ENCODE measurements at regions not wholly inside any gene's neighbourhood (a gene's known extent, or its start where the extent isn't known, plus 50 kb on each side); places are given as distances from the start of the nearest gene placed in this dataset.
"Not testable (repeated sequence)": the region's sequence is repeated elsewhere in the genome, so short reads cannot be mapped to it uniquely, and the experiment has no call there.

DNA sequence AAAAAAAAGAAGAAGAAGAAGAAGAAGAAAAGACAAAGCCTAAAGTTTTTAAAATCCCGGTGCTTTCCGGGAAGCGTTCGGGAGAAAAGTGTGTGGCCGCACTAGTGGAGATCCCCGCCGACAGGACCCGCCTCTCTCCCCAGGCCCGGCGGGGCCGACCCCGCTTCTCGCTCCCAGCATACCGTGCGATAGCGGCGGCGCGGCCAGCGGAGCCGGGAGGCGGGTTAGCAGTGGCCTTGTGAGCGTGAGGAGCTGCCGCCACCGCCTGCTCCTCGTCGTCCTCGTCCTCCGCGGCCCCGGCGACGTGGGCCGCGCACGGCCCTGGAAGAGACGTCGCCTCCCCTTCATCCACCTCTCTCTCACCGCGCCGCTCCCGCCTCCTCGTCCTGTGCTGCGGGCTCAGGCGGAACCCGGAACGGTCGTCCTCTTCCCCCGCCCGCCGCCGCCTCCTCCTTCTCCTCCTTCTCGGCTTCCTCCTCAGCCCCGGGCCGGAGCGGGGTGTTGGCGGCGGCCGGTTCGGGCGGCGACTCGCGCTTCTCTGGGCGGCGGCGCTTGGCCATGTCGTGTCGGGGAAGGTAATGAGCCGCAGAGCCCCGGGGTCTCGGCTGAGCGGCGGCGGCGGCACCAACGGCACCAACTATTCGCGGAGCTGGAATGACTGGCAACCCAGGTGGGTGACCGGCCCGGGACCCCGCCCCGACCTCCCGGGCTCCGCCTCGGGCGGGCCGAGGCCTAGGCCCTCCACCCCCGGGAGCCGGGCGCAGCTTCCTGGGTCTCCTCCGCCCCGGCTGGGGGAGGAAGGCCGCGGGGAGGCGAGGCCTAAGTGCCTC lies 62.6 kb upstream of the CDR2 start:
- DNase-seq = peak; percentile 88

DNA sequence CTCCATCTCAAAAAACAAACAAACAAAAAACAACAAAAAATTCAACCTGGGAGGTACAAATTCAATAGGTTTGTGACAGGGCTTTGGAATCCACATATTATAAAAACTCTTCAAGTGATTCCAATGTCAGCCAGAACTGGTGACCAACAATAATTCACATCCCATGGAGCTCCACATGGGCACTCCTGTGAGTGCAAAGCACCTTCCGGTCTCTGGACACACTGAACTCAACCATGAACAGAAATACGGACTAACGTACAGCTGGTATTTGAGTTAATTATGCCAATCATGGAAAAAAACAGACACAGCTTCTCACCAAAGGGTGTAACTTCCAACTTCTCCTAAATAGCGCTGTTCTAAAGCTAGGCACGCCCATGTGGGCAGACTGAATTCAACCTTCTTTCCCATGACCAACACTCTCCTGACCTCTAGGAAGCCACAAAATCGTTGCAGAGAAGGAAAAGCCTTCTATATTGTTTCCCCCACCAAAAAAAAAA lies 62.0 kb upstream of the CDR2 start:
- not testable (repeated sequence) for DNase-seq

DNA sequence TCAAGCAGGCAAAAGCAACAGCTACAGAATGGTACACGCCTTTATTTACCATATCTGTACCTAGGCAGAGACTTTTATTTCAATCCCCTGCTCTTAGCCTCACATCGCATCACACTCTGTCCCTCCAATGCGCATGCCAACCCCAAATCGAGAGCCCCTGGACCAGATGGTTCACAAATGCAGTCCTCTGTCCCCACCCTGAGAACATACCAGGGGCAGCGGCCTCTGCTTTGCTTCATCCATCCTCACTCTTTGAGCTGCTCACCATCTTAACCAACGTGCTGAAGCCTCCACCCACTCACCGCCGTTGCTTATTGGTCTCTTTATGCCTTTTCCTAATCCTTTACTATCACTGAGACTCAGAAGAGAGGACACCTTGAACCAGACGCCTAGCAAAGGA lies 56.9 kb upstream of the CDR2 start:
- not testable (repeated sequence) for DNase-seq

DNA sequence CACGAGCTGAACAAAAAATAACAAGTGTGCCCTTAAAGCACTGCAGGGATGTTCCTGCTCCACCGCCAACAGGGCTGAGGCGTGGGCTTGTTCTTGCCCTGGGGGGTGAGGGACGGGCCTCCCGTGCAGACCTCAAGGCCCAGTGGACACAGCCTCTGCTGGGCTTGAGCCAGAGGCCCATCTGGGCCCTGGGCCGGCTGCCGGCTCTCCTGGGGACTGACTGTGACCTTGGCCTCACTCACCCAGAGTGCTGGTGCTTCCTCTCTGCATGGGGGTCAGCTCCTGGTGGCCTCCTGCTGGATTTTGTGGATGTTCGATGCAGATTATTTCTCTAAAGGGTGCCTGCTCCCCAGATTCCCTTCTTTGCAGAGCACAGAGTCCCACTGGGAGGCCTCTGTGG lies 54.2 kb upstream of the CDR2 start:
- DNase-seq = no peak

DNA sequence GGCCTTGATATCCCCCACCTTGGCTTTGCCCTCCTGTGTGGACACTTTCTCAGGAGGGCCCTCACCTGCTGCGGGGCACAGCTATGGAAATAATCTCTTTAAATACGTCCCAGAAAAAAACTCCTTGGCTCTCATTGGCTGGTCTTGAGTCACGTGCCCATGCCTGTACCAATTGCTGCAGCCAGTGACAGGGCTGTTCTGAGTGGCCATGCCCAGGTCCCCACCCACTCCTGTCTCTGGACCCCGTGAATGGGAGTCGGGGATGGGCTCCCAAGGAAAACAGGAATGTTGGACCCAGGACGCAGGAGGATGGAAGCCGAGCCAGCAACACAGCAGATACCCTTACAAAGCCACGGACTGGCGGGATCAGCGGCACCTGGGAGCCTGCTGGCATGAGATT lies 53.1 kb upstream of the CDR2 start:
- no peak for DNase-seq

DNA sequence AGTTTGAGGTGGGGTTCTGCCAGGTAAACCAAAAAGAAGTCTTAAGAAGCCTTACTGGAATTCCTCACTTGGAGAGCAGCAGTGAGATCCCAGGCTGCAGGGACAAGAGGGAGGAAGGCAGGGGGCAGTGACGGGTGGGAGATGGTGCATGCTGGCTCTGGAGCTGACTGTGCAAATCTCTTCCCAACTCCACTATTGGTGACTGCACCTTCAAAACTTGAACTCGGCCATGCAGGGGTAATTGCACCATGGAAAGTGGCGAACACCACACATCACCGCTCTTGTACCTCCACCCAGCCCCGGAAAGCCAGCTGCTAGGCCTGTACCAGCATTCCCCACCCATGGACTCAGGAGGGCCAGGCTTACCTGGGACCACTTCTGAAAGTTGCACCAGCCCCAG lies 51.4 kb upstream of the CDR2 start:
- no peak for DNase-seq

DNA sequence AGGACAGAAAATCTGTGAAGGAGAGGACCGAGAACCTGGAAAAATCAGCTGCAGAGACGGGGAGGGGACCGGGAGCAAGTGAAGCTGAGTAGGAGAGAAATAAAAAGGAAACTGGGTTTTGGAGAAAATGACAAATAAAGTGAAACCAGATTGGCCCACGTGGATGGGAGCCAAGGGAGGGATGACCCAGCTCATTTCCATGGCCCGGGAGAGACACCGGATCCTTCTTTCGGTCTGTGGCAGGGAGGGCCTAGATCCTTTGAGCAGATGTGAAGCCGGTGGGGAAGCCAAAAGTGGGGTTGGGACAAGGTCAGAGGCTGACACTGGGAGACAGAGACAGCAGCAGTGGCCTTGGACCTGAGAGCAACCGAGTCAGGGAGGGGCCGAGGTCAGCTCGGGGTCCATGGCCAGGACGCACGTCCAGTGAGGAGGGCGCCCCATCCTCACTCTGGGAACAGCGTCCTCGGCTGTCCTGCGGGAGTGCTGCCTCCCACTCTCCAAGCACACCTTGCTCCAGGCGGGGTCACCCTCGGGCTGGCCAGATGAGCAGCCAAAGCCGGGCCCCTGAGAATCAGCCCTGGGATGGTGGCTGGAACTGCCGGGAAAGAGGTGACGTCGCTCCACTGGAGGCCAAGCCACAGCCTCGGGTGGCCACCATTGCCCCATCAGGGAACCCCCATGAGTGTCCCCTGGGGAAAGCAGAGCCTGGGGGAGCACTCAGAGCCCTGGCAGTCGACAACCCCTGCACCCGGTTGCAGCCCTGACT lies 50.8 kb upstream of the CDR2 start:
- peak; percentile 69 for DNase-seq

DNA sequence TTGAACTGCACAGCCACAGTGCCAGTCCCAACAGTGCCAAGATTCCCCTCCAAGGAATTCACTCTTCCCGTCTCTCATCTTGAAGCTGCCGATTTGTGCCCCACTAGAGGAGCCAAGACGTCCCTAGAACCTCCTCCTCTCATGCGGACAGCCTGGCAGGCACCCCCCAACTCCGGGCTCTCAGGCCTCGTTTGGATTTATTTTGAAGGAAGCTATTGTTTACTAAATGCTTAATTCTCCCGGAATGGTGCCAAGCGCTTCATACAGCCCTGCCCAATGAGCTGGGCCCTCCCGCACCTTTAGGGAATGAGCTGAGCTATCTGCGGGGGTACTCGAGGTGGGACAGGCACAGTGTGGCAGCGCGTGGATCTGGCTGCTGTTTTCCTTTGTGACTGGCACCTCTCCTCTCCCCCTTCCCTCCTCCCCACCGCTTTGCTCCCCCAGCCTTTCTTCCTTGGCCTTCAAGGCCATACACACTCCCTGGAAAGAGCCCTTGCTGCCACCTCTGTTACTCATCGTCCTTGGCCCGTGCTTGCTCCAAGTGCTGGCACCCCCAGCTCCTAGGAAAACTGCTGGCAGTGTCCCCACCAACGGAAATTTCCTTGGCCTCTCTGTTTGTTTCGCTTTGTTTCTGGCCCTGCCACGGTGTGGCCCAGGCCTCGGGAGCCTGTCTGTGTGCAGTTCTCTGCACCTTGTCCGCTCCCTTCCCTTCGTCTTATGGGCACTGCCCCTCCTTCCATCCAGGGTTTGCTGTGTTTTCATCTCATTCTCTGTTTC lies 49.9 kb upstream of the CDR2 start:
- peak; percentile 16 for DNase-seq

All from tongue (tissue), 1 donor.